GM21786 (cell line): ENCODE measurements at regions not wholly inside any gene's neighbourhood (a gene's known extent, or its start where the extent isn't known, plus 50 kb on each side); places are given as distances from the start of the nearest gene placed in this dataset.
A peak's percentile ranks its signal among the peaks of the same experiment; 100 is the strongest.

Source experiments
- ATAC-seq: cut with Tn5 transposase; IDR thresholded peaks from one replicate; pipeline ENCODE4 v1.9.1; 2021; ENCODE audit not compliant: unreplicated experiment

DNA sequence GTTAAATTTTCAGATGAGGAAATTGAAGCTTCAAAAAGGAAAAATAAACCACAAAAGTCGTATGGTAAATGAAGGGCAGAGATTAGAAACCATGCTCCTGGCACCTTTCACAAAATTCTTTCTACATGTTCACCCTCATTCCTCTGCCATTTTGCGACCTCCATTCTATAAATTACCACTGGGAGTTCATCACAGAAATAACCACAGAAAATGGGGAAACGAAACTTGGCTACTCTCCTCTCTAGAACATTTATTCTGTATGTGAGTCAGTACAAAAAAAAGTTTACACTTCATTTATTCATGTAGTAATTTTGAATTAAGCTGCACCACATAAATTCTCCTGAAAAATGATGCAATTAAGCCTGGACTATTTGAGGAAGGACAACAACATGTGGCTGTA lies 320.9 kb upstream of the C1orf87 start:
- peak; percentile 41 for ATAC-seq

DNA sequence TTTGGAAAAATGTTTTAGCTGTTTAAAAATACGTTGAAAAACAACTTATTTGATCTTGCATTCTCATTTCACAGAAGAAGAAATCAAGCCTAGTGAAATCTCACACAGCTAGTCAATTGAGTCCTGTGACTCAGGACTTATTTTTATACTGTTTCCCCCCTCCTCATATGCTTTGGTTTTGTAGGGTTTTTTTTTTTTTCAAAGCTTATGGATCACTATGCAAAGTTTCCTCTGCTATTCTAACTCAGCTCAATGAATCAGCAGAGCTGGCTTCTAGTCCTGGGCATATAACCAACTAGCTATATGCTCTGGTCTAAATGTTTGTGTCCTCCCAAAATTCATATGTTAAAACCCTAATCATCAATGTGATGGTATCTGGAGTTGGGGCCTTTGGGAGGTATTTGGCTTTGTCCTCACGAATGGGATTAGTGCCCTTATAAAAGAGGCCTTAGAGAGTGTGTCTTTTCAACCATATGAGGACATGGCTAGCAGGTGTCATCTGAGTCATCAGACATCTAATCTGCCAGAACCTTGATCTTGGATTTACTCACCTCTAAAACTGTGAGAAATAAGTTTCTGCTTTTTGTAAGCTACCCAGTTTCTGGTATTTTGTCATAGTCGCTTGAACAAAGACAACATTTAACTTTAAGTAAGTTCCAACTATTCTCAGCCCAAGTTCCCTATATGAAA lies 317.2 kb upstream of the C1orf87 start:
- peak; percentile 54 for ATAC-seq

DNA sequence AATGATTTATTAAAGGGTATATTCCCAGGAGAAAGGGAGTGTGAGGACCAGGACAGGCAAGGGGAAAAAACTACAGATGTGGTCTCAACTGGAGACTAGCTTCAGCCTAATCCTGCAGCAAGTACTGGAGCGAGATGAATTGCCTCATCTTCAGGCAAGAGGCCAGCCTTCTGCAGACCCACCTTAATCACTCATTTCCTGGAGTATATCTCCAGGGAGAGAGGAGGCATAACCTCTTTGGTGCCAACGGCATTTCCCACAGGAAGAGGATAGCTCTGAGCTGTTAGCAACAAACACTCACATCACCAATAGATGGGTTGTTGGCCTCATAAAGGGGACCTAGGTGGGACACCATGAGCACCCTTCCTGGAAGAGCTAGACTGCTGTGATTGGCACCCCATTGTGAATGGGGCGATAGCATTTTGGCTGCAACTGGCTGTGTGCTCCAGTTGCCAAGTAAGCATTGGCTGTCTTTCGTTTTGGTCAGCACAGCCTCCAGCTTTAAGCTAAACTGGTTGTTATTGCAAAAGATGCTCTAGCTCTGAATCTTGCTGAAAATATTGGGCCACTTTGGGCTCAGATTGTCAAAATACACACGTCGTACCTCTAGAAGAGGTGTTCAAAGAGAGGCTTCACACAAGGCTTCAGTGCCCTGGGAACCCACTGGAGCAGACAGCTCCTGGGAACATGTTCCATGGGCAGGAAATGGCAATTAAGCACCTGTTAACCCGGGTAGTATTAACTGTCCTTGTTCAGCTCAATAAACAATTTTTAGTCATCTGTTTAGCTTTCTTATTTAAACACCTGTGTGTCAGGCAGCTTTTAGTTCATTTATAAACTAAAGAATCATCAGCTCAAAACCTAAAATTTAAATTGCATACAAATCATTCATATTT lies 314.8 kb upstream of the C1orf87 start:
- ATAC-seq: no peak

DNA sequence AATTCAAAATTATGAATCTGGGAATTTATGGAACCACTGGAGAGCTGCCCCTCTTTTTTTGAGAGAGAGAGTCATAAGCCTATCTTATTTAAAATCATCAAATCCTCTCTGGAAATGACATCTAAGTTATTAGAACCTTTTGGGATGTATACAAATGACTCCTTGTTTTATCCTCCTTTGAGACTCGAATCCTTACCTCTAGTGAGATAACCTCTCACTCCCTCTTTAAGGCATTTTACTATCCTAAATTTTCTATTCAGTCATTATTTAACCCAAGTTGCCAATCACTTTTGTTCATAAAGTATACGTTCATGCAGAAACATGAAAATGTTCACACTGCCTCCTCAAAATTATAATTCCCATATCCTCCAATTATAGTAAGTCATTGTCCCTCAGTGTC lies 313.6 kb upstream of the C1orf87 start:
- ATAC-seq: no peak

DNA sequence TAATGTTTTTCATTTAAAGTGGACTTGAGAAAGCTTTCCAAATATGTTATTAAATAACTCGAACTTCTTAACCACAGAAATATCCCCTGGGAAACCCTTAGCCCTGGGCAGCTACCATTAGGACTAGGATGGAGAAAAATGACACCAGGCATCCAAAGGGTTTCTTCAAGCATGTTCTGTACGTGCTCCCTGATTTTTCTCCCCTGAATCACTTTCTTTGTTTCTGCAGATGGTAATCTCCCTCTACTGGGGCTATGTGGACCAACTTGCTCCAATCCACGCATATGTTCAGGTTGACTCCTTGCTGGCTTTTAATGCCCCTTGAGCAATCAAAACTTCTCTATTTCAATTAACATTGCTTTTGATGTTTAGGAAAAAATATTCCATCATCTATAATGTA lies 312.7 kb upstream of the C1orf87 start:
- no peak for ATAC-seq

DNA sequence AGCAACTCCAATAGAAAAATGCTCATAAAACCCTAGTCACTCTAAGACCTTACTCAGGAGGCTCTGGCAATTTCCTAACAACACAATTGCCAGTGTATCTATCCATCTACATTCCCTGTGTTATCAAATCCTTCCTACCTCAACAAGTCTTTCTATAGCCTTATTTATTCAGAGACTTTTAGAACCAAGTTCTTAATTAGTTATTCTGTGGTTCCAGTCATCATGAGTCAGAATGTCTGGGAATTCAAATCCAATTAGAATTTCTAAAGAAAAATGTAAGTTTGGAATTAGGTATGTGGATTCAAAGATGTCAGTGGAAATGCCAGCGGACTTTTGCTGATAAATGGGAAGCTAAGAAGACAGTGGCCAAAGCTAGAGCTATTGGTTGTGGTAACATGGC lies 302.6 kb upstream of the C1orf87 start:
- no peak for ATAC-seq

DNA sequence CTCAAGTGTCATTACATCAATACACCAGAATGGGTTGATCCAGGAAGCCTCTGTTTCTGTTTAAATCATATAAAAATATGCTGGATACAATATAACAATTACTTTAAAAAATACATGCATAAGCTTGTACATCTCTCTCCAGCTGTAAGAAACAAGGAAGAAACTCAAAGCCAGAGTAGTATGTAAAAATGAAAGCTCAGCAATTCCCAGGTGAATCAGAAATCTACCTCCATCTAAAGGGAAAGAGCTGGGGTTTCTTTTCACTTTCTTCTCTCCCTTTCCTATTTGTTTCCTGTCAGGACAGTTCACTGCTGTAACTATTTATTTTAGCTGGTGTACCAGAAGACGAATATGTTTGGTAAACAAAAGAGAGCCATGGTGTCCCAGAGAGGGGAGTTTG lies 301.0 kb upstream of the C1orf87 start:
- ATAC-seq: no peak

DNA sequence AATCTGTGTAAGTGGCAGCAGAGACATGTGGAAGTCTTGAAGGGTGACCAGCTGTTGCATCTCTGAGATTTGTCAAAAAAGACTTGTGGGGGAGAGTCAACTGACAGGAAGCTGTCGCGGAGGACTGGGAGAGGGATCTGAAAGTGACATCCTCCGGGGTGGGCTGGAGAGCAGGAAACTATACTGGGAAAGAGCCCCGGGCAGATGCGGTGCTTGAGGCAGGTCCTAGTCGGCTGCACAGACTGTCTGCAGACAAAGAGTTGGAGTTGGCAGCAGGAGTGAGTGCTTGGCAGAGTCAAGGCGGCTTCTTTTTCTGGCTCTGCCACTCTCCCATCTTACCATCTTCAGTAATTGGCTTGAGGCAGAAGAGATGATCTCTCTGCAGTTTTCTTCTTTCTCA lies 294.0 kb upstream of the C1orf87 start:
- ATAC-seq: no peak

DNA sequence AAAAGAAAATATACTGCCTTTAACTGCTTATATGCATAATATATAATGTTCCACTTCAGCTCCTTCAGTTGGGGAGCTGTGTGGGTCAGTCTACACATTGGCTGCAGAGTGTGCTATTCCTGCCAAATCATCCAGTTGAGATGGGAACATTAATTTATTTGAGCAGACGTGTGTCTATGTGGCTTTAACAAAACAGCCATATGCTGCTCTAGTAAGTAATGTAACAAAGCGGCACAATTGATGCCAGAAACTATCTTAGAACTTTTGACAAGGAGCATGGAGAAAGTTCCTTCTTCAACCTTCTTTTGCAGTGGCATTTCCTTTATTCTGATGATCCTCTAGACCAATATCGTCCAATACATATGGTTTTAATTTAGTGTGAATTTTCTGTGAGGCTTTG lies 285.9 kb upstream of the C1orf87 start:
- no peak for ATAC-seq

DNA sequence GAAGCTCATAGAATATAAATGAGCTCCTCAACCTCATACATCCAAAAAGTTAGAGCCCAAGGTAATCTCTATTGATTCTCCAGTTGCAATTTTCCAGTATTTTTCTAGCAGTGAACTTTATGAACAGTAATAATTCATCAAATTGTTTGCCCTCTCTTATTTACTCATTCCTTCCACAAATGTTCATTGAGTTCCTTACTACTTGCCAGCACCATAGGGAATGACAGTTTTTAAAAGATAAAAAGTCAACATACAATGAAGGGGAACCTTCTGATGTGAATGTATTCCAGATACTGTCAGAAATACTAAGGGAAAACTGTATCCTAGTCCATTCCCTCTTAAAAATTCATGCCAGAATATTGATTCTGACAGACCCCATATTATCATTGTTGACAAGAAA lies 277.0 kb upstream of the C1orf87 start:
- no peak for ATAC-seq

DNA sequence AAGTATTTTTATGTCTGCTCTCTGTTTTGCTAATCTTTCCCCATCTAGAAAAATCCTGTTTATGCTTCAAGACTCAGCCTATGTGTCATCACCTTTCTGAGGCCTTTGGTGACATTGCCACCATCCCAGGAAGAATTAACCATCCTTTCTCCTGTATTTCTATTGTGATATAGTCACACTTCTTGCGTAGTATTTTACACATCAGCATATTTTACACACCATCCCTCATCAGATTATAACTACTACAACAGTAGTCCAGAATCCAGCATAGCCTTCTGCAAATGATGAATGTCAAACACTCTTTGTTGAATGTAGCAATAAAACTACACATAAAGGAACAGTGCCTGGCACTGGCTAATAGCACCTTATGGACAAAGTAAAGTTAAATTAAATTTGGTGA lies 275.3 kb upstream of the C1orf87 start:
- ATAC-seq: no peak

DNA sequence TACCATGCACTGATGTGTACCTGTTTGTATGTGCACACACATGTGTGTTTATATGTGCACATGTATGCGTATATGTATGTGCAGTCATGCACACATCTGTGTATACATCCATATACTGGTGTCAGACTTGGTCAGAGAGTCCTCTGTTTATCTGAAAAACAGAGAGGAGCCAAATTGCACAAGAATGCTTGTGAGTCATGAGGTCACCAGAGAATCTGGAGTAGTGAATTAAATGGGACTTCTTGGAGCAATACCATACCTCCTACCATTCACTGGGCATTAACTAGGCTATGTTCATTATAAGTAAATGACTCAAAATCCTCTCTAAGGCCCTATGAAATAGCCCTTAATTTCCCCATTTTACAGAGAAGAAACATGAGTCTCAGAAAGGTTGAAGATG lies 272.1 kb upstream of the C1orf87 start:
- ATAC-seq: no peak

DNA sequence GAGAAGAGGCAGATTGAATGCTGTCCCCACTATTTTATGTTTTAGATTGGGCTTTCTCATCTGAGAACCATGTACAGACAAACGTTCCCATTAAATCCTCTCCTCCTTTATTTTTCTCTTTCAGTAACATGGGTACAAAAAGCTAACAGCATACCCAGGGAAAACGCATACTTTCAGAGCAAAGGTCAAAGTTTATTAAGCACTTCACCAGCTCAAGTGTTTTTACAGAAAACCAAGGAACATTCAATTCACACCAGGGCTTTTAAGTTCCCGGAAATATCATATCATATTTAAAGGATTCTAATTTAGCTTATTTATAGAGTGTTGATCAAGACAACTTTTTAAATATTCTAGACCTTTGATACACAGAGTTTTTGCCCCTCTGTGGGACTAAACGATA lies 271.5 kb upstream of the C1orf87 start:
- no peak for ATAC-seq

DNA sequence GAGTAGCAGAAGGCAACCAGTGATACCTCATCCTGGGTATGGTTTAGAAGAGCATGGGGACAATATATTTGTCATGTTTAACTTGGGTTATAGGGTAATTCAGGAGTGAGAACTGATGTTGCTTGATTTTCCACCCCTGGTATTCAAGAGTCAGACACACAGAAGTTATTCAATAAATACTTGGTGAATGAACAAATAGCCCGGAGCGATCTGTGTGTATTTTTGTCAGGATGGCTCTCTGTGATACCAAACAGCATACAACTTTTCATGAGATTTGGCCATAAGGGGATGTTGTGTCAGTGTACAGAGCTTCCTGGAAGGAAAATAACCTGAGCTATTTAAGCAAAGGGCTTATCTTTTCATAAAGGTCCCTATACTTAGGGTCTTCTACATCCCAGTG lies 270.2 kb upstream of the C1orf87 start:
- no peak for ATAC-seq

DNA sequence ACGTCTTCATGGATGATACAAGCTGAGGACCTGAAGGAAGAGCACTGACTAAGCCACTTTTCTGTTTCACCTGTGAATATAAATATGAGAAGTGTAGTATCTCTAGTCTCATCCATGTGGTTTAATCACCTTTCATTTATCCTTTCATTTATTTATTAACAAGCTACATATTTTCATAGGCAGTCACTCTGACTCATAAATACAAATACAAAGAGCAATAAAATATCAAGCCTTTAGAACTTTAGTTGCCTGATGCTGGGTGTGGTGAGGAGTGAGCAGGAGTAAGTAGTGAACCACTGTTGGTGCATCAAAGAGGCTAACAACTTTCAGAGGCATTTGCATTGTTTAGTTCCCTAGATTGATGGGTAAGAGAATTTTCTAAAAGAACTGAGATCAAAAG lies 269.0 kb upstream of the C1orf87 start:
- no peak for ATAC-seq

DNA sequence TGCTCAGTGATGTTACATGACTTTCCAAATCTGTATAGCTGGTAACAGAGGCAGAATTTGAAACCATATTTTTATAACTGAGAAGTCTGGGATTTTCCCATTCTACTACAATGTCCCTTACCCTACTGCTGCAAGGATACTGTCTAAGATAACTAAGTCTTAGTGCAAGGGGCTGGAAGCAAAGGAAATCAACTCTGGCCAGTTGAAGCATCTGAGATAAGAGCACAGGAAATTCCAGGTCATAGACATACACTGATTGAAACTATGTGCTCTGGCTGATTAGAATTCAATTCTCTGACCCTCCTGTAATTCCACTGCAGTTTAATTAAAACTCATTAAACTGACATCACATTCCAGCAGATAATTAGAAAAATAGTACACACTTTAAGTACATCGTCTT lies 267.7 kb upstream of the C1orf87 start:
- ATAC-seq: no peak

DNA sequence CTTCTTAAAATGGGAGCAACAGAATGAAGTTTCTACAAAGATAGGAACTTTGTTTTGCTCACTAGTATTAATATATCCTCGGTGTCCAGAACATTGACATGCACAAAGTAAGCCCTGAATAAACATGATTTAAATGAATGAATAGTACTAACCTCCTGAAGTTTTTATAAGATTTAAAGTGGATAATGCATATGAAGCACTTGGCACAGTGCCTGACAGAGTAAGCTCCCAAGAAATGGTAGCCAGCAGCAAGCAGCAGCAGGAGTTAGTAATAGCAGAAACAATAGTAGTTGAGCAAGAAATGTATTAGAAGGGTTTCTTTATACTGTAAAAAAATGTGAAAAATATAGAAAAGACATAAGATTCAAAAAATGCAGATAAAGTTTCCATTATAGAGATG lies 258.1 kb upstream of the C1orf87 start:
- no peak for ATAC-seq

DNA sequence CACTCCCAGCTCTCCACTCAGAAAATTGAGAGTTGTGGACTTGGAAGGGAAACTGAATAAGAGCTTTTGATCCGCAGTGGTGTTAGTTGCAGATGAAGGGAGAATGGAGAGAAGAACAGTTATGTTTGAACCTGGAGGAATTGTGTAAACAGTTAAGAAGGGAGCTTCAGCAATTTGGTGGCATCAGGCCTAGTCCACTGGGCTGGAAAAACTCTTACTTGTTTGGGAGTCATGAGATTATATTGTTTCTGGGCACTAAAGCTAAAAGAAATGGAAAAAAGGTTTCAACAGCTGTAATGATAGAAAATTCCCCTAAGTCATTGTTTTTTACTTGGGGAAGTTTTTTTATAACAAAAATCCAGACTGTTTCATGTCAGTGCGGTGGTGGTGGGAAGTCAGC lies 256.1 kb upstream of the C1orf87 start:
- ATAC-seq: no peak

DNA sequence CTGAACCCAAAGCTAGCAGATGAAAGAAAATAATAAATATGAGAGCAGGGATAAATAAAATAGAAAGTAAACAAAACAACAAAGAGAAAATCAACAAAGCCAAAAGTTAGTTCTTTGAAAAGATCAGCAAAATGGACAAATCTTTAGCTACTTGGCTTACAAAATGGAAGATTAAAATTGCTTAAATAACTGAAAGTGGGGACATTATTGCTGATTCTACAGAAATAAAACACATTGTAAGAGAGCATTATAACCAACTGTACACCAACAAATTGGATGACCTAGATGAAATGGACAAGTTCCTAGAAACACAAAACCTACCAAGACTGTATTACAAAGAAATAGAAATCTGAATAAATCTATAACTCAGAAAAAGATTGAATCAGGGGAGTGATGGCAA lies 238.3 kb upstream of the C1orf87 start:
- no peak for ATAC-seq

DNA sequence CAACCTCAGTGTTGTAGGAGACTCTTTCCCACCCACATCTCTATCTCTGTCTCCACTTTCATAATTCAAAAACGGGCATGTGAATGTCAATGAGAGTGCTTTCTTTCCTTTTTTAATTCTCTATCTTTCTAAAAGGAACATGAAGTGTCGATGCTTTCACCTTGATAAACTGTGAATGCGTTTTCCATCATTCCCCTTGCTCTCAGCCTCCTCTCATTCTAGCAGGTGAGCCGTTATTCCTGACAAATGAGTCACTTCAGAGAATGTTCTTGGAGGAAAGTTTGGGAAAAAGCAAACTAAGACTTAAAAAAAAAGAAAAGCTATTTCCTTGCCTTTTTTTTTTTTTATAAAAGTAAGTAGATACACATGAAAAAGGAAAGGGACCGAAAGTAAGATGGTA lies 226.0 kb upstream of the C1orf87 start:
- no peak for ATAC-seq

DNA sequence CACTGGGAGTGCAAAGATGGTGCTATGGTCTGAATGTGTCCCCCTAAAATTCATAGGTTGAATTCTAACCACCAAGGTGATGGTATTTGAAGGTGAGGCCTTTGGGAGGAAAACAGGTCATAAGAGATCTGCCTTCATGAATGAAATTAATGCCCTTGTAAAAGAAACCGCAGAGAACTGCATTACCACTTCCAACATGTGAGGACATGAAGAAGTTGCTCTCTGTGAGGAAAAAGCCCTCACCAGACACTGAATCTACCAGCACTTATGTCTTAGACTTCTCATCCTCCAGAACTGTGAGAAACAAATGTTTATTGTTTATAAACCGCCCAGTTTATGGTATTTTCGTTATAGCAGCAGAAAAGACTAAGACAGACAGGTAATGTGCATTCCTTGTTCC lies 224.7 kb upstream of the C1orf87 start:
- ATAC-seq: no peak

DNA sequence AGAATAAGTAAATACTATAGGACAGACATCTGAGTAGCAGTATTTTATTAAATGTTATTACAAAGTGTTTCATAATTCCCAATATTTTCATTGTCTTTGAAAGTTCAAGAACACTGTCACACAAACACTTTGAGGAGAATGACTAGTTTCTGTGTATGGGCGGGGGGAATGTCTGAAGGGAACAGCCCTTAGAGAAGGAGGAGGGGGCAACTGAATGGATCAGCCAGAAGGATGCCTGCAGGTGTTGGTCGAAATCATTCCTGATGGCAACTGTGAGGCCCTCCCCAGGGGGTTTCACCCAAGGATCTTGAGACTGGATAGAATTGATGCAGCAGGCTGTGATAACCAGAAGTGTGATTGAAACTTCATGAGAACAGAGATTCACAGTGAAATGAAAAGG lies 223.2 kb upstream of the C1orf87 start:
- ATAC-seq: no peak

DNA sequence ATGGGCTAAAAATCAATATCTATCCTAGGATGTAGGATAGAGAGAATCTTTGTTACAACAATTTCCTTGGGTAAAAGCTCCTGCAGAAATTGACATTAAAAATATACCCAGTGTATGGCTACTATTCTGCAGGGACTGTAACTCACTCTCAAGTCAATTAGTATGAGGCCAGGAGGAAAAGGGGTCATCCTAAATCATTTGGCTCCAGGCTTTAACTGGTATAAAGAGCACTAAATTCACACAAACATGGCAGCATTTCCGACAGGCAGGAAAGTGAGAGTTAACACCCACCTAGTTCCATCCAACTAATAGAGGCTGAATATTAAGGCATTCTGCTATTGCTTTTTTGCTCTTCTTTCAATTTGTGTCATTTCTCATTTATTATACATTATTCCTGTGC lies 218.6 kb upstream of the C1orf87 start:
- no peak for ATAC-seq
